Colonic mucosa (tissue), 4 donors: ENCODE measurements at regions not wholly inside any gene's neighbourhood (a gene's known extent, or its start where the extent isn't known, plus 50 kb on each side); places are given as distances from the start of the nearest gene placed in this dataset.

Source experiments
- DNase-seq: peaks from one replicate; pipeline ENCODE4 v3.0.0-alpha.2; 2020
- H3K27ac ChIP-seq: fragments of 200-600 bp; one replicate; pipeline ENCODE4 v1.8.0; 2021
- H3K27me3 ChIP-seq: fragments of 200-600 bp; one replicate; pipeline ENCODE4 v1.8.0; 2021
- H3K36me3 ChIP-seq: fragments of 200-600 bp; one replicate; pipeline ENCODE4 v1.8.0; 2021
- H3K4me1 ChIP-seq: fragments of 200-600 bp; one replicate; pipeline ENCODE4 v1.8.0; 2021; ENCODE audit warnings: mild to moderate bottlenecking
- H3K4me3 ChIP-seq: fragments of 200-600 bp; one replicate; pipeline ENCODE4 v1.8.0; 2021
- H3K9ac ChIP-seq, 2 donors: one replicate each; pipeline ENCODE4 v1.7.0; 2013; ENCODE audit warnings: control low read depth in 2 of 2, low read depth in 2 of 2, low read length in 2 of 2
- H3K9me3 ChIP-seq: fragments of 200-600 bp; one replicate; pipeline ENCODE4 v1.8.0; 2021
- intact Hi-C: fragments of 100-400 bp; cut with DNase I; formaldehyde crosslinking; loops from one replicate; pipeline ENCODE4 v1.14.1; 2022
- TF ChIP-seq, protein P1 (sequence below): fragments of 200-600 bp; IDR thresholded peaks from one replicate; pipeline ENCODE4 v1.8.0; 2022; ENCODE audit warnings: antibody characterized with exemption, mild to moderate bottlenecking
- donor health status: healthy.
- donor health status: DM: no; HTN: no; CAD: no.
- donor health status: DM: no; HTN: no; CAD: no.

DNA sequence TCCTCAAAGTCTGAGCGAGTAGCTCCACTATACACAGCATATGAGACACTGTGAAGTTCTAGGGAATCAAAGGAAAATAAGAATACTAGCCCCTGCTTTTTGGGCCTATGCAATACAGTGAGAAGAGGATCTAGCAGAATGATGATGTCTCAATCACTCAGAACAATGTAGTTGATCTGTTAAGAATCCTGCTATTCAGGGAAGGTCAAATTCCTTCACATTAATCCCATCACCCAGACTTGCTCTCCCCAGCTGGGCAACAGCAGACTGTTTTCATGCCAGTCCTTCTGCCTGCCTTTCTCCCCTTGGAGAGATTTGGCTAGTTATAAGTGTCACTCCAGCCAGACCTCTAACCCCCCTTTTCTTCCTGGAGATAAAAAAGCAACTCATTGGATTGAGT lies 230.0 kb upstream of the EPHA4 start:
- H3K27ac ChIP-seq: no peak overlapping the region
- TF ChIP-seq, protein P1, sequence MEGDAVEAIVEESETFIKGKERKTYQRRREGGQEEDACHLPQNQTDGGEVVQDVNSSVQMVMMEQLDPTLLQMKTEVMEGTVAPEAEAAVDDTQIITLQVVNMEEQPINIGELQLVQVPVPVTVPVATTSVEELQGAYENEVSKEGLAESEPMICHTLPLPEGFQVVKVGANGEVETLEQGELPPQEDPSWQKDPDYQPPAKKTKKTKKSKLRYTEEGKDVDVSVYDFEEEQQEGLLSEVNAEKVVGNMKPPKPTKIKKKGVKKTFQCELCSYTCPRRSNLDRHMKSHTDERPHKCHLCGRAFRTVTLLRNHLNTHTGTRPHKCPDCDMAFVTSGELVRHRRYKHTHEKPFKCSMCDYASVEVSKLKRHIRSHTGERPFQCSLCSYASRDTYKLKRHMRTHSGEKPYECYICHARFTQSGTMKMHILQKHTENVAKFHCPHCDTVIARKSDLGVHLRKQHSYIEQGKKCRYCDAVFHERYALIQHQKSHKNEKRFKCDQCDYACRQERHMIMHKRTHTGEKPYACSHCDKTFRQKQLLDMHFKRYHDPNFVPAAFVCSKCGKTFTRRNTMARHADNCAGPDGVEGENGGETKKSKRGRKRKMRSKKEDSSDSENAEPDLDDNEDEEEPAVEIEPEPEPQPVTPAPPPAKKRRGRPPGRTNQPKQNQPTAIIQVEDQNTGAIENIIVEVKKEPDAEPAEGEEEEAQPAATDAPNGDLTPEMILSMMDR: no peak

DNA sequence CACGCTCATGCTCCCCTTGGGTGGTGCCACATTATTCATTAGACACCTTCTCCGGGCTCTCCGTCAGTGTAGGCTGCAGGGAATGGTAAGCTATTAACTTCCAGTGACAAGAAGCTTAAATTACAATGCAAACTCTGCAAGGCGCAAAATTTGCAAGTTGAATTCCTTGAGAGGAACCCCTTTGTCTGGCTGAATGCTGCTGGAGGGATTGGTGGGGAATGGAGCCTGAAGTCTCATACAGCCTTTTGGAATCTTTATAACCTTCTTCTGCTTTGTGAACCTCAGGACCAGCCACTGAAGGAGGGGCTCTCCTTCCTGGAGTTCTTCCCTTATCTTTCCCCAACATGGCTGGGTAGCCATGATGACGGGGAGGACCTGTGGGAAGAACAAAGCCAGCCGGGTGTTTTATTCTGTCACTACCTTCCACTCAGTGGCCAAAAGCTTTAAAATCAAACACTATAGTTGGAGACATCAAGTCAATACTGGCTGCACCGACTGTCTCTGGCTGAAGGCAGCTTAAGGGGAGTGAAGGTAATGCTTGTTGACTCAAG lies 220.9 kb upstream of the EPHA4 start:
- H3K4me3 ChIP-seq: no peak overlapping the region
- no peak for DNase-seq
- no peaks in the 10 kb centered on the region for H3K4me1 ChIP-seq
- no peak overlapping the region for H3K27ac ChIP-seq
- H3K9ac ChIP-seq: no peak overlapping the region
- TF ChIP-seq, protein P1: no peak
- H3K9me3 ChIP-seq: no peaks in the 10 kb centered on the region
- no peaks in the 10 kb centered on the region for H3K36me3 ChIP-seq
- no peaks in the 10 kb centered on the region for H3K27me3 ChIP-seq
- intact Hi-C loops: no loop called here

More for the DNA sequence above, 230.0 kb upstream of the EPHA4 start:
- Histone ChIP-seq H3K9me3 (no peaks in the 10 kb centered on the region), H3K27me3 (no peaks in the 10 kb centered on the region), H3K4me3 (no peak overlapping the region), H3K4me1 (no peaks in the 10 kb centered on the region), H3K36me3 (no peaks in the 10 kb centered on the region), H3K9ac (no peak overlapping the region)
- no peak for DNase-seq
- intact Hi-C loops: no loop called here

DNA sequence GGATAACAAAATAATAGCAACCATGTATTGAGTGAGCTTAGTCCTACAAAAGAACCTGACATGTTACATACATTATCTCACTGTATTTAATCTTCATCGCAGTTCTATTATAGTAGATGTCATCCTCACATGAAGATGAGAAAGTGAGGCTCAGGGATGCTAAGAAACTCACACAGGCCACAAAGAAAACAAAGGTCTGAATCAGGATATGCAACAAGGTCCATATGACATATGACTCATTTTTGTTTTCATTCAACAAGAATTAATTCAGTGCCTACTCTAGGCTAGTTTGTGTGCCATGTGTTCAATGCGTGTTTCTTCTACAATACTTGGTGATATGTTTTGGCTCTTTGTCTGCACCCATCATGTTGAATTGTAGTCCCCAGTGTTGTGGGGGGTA lies 219.7 kb upstream of the EPHA4 start:
- Histone ChIP-seq H3K27ac (no peak overlapping the region), H3K27me3 (no peaks in the 10 kb centered on the region), H3K9me3 (no peaks in the 10 kb centered on the region), H3K36me3 (no peaks in the 10 kb centered on the region), H3K9ac (no peak overlapping the region), H3K4me3 (no peak overlapping the region), H3K4me1 (no peaks in the 10 kb centered on the region)
- DNase-seq: no peak
- TF ChIP-seq, protein P1: no peak
- intact Hi-C loops: no loop called here

DNA sequence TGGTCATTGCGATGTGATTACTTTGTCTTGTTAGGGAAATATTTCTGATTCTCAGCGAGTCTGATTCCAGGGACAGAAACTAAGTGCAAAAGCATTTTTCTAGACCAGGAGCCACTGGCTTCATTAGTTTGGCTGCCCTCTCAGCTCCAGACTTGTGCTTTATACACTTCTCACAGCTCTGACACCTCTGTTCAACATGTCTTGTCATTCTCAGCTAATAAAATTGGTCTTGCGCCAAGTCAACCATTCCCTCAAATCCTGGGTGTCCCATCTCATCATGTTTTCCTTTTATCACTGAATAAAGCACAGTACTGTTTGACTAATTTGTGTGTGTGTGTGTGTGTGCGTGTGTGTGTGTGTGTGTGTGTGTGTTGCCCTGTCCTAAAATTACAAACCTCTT lies 215.5 kb upstream of the EPHA4 start:
- H3K27ac ChIP-seq: no peak overlapping the region
- no peaks in the 10 kb centered on the region for H3K9me3 ChIP-seq
- no peaks in the 10 kb centered on the region for H3K27me3 ChIP-seq
- H3K36me3 ChIP-seq: no peaks in the 10 kb centered on the region
- no peak overlapping the region for H3K9ac ChIP-seq
- TF ChIP-seq, protein P1: no peak
- no peak for DNase-seq
- intact Hi-C loops: no loop called here
- no peak overlapping the region for H3K4me3 ChIP-seq
- no peaks in the 10 kb centered on the region for H3K4me1 ChIP-seq

DNA sequence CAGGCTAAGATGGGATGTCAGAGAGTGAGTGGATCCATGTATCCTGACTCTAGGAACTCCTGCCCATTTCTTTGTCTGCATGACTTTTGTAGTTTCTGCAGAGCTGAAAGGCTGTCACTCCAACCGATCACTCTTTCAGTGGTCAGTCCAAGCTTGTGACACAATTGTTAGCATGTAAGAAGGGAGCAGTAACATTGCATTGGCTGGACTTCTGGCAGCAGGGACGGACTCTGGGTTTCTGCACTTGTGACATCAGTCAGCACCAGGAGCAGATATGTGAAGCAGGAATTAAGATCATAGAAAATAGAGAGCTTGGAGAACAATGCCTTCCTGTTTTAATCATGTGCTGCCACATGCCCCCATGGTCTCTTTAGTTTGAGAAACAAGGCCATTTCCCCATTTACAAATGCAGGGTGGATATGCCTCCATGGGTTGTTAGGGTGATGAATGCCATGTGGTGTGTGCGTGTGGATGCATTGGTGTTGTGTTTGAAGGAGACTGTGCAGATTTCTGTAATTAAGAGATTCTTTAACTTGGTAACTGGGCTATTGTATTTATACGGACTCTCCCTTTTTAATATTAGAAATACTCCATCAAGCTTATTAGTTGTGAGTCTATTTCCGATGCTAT lies 214.3 kb upstream of the EPHA4 start:
- H3K4me3 ChIP-seq: no peak overlapping the region
- H3K27ac ChIP-seq: no peak overlapping the region
- TF ChIP-seq, protein P1: no peak
- H3K9ac ChIP-seq: no peak overlapping the region
- no peak for DNase-seq
- intact Hi-C loops: no loop called here
- H3K36me3 ChIP-seq: no peaks in the 10 kb centered on the region
- H3K9me3 ChIP-seq: no peaks in the 10 kb centered on the region
- no peaks in the 10 kb centered on the region for H3K27me3 ChIP-seq
- H3K4me1 ChIP-seq: no peaks in the 10 kb centered on the region
